ENCODE measurements at regions not wholly inside any gene's neighbourhood (a gene's known extent, or its start where the extent isn't known, plus 50 kb on each side); places are given as distances from the start of the nearest gene placed in this dataset.

- Histone ChIP-seq H3K27me3 (ENCODE audit: control insufficient read depth, extremely low read depth, insufficient read depth, low read length) (no peaks in the 10 kb centered on the region), H3K4me3 (ENCODE audit: control insufficient read depth in 2 of 3, extremely low read depth in 1 of 3, insufficient read depth in 2 of 3, low read depth in 1 of 3, low read length in 3 of 3) (no peak overlapping the region), H3K4me2 (ENCODE audit: control insufficient read depth, extremely low read depth, insufficient read depth, low read depth, low read length) (no peak overlapping the region), H3K36me3 (ENCODE audit: control insufficient read depth in 2 of 2, extremely low read depth in 1 of 2, insufficient read depth in 2 of 2, low read length in 2 of 2) (no peaks in the 10 kb centered on the region), H3K27ac (ENCODE audit: control insufficient read depth, insufficient read depth, low read length) (no peak overlapping the region), H3K9me1 (ENCODE audit: control insufficient read depth, extremely low read depth, insufficient read depth, low read length) (no peaks in the 10 kb centered on the region), H4K20me1 (ENCODE audit: control insufficient read depth, extremely low read depth, insufficient read depth, low read length) (no peaks in the 10 kb centered on the region), H2AFZ (ENCODE audit: control insufficient read depth, low read length) (no peak overlapping the region), H3K79me2 (ENCODE audit: control insufficient read depth, insufficient read depth, low read length) (no peaks in the 10 kb centered on the region), H3K9ac (ENCODE audit: control insufficient read depth, extremely low read depth, insufficient read depth, low read length) (no peak overlapping the region), H3K9me3 (ENCODE audit: control insufficient read depth, low read depth, low read length) (no peaks in the 10 kb centered on the region), H3K4me1 (ENCODE audit: control insufficient read depth, extremely low read depth, insufficient read depth, low read length) (no peaks in the 10 kb centered on the region)
- FAIRE-seq (no peak), DNase-seq (ENCODE audit: low read depth, low spot score) (no peak)
- dilution Hi-C loops (cut with MboI; ENCODE audit: extremely low pct_ligation_motif_present, low sequenced_read_pairs), result no loop called here
- TF ChIP-seq EZH2 (IDR thresholded peaks at IDR 0.05; ENCODE audit: low read length) (no peak), CTCF (optimal IDR thresholded peaks at IDR 0.05 in 1 of 3, IDR thresholded peaks at IDR 0.05 in 1 of 3, conservative IDR thresholded peaks at IDR 0.05 in 1 of 3; ENCODE audit: extremely low read depth in 1 of 3, insufficient read depth in 2 of 3, low read length in 3 of 3) (no peak)
Measured at GRCh38 chr16:6646891-6647290, 685.8 kb upstream of the RBFOX1 start.

GRCh38 chr16:6645768-6646568 is 686.7 kb upstream of the RBFOX1 start:
- H2AFZ ChIP-seq (ENCODE audit: control insufficient read depth, low read length), result no peak overlapping the region
- H3K9me1 ChIP-seq (ENCODE audit: control insufficient read depth, extremely low read depth, insufficient read depth, low read length), result no peaks in the 10 kb centered on the region
- no peaks in the 10 kb centered on the region for H4K20me1 ChIP-seq (ENCODE audit: control insufficient read depth, extremely low read depth, insufficient read depth, low read length)
- no peaks in the 10 kb centered on the region for H3K36me3 ChIP-seq (ENCODE audit: control insufficient read depth in 2 of 2, extremely low read depth in 1 of 2, insufficient read depth in 2 of 2, low read length in 2 of 2)
- TF ChIP-seq EZH2 (IDR thresholded peaks at IDR 0.05; ENCODE audit: low read length) (no peak), CTCF (optimal IDR thresholded peaks at IDR 0.05 in 1 of 3, IDR thresholded peaks at IDR 0.05 in 1 of 3, conservative IDR thresholded peaks at IDR 0.05 in 1 of 3; ENCODE audit: extremely low read depth in 1 of 3, insufficient read depth in 2 of 3, low read length in 3 of 3) (no peak)
- no peak overlapping the region for H3K9ac ChIP-seq (ENCODE audit: control insufficient read depth, extremely low read depth, insufficient read depth, low read length)
- H3K4me3 ChIP-seq (ENCODE audit: control insufficient read depth in 2 of 3, extremely low read depth in 1 of 3, insufficient read depth in 2 of 3, low read depth in 1 of 3, low read length in 3 of 3), result no peak overlapping the region
- H3K4me1 ChIP-seq (ENCODE audit: control insufficient read depth, extremely low read depth, insufficient read depth, low read length), result no peaks in the 10 kb centered on the region
- H3K27ac ChIP-seq (ENCODE audit: control insufficient read depth, insufficient read depth, low read length), result no peak overlapping the region
- H3K4me2 ChIP-seq (ENCODE audit: control insufficient read depth, extremely low read depth, insufficient read depth, low read depth, low read length), result no peak overlapping the region
- dilution Hi-C loops (cut with MboI; ENCODE audit: extremely low pct_ligation_motif_present, low sequenced_read_pairs), result no loop called here
- H3K9me3 ChIP-seq (ENCODE audit: control insufficient read depth, low read depth, low read length), result no peaks in the 10 kb centered on the region
- FAIRE-seq (no peak), DNase-seq (ENCODE audit: low read depth, low spot score) (no peak)
- H3K27me3 ChIP-seq (ENCODE audit: control insufficient read depth, extremely low read depth, insufficient read depth, low read length), result no peaks in the 10 kb centered on the region
- no peaks in the 10 kb centered on the region for H3K79me2 ChIP-seq (ENCODE audit: control insufficient read depth, insufficient read depth, low read length)

Data from keratinocyte (primary cell).